SU-DHL-6 (cell line): ENCODE measurements at regions not wholly inside any gene's neighbourhood (a gene's known extent, or its start where the extent isn't known, plus 50 kb on each side); places are given as distances from the start of the nearest gene placed in this dataset.

Experiments used
- CTCF ChIP-seq: fragments of 200-600 bp; sonication (generic); IDR thresholded peaks from one replicate; pipeline ENCODE4 v1.5.1; 2017; ENCODE audit warnings: antibody characterized with exemption, mild to moderate bottlenecking, low read length, moderate library complexity; ENCODE audit not compliant: insufficient read depth, poor library complexity, severe bottlenecking
- EZH2phosphoT487 ChIP-seq: fragments of 200-600 bp; sonication (generic), shearing (Covaris generic); conservative IDR thresholded peaks from 2 replicates; pipeline ENCODE4 v1.6.1; 2018; ENCODE audit warnings: mild to moderate bottlenecking, antibody characterized with exemption, low read length, moderate library complexity, mixed read lengths

DNA sequence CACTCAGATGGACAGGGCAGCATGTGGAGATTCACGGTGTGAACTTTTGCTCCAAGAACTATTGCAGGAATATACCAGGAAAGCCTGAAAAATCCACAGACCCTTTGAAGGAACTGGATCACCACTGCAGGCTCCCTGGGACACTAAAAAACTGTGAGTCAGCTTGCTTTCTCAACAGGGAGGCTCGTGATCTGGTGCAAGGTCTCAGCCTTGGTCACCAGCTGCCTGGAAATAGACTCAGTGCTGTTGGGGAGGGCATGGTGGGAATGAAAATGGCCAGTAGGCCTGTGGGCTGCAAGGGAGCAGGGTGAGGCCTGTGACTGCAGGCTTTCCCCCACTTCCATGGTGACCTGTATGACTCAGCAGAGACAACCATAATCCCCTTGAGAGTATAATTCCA, 426.4 kb upstream of the RPS6KA3 start:
- TF ChIP-seq EZH2phosphoT487 (no peak), CTCF (no peak)
